Smooth muscle cell (in vitro differentiated cells): ENCODE measurements at regions not wholly inside any gene's neighbourhood (a gene's known extent, or its start where the extent isn't known, plus 50 kb on each side); places are given as distances from the start of the nearest gene placed in this dataset.

Experiments
- DNase-seq: peaks from one replicate; lab custom pipeline; 2025; ENCODE audit not compliant: unreplicated experiment; lab: John Stamatoyannopoulos, UW
- H2AFZ ChIP-seq: fragments of 200-600 bp; sonication (generic); 2 replicates; pipeline ENCODE4 v1.6.0; 2016; ENCODE audit warnings: antibody characterized with exemption, low read depth, mild to moderate bottlenecking
- H3F3A ChIP-seq: fragments of 200-600 bp; sonication (generic); 2 replicates; pipeline ENCODE4 v1.6.0; 2017; ENCODE audit warnings: antibody characterized with exemption, low read depth
- H3K27ac ChIP-seq: fragments of 200-600 bp; sonication (generic); 2 replicates; pipeline ENCODE4 v1.5.1; 2016; ENCODE audit warnings: low read depth, mild to moderate bottlenecking
- H3K27me3 ChIP-seq: fragments of 200-600 bp; sonication (generic); 2 replicates; pipeline ENCODE4 v1.6.1; 2016; ENCODE audit warnings: low read depth, mild to moderate bottlenecking
- H3K36me3 ChIP-seq: fragments of 200-600 bp; sonication (generic); 2 replicates; pipeline ENCODE4 v1.5.1; 2016; ENCODE audit warnings: low read depth
- H3K4me1 ChIP-seq: fragments of 200-600 bp; sonication (generic); 2 replicates; pipeline ENCODE4 v1.5.1; 2016; ENCODE audit warnings: low read depth
- H3K4me2 ChIP-seq: fragments of 200-600 bp; sonication (generic); 2 replicates; pipeline ENCODE4 v1.6.0; 2016; ENCODE audit warnings: mild to moderate bottlenecking
- H3K4me3 ChIP-seq: fragments of 200-600 bp; sonication (generic); 2 replicates; pipeline ENCODE4 v1.5.1; 2016; ENCODE audit warnings: mild to moderate bottlenecking
- H3K79me2 ChIP-seq: fragments of 200-600 bp; sonication (generic); 2 replicates; pipeline ENCODE4 v1.6.0; 2016; ENCODE audit warnings: low read depth, mild to moderate bottlenecking
- H3K9ac ChIP-seq: fragments of 200-600 bp; sonication (generic); 2 replicates; pipeline ENCODE4 v1.6.0; 2016; ENCODE audit warnings: low read depth
- H3K9me3 ChIP-seq: fragments of 200-600 bp; sonication (generic); replicated peaks from 2 replicates; pipeline ENCODE4 v1.5.1; 2016; ENCODE audit warnings: low read depth
- H4K20me1 ChIP-seq: fragments of 200-600 bp; sonication (generic); 2 replicates; pipeline ENCODE4 v1.6.0; 2016; ENCODE audit warnings: low read depth
- CTCF ChIP-seq: fragments of 200-600 bp; sonication (generic); IDR thresholded peaks from 2 replicates; pipeline ENCODE4 v1.5.1; 2017; ENCODE audit warnings: borderline replicate concordance, mild to moderate bottlenecking, antibody characterized with exemption; ENCODE audit not compliant: insufficient read depth, poor library complexity, severe bottlenecking
- WGBS: methylation state at CpG from one replicate; pipeline ENCODE4 v1.1.7; 2016; ENCODE audit warnings: low lambda C conversion rate; 5-methylcytosine and 5-hydroxymethylcytosine counted together

DNA sequence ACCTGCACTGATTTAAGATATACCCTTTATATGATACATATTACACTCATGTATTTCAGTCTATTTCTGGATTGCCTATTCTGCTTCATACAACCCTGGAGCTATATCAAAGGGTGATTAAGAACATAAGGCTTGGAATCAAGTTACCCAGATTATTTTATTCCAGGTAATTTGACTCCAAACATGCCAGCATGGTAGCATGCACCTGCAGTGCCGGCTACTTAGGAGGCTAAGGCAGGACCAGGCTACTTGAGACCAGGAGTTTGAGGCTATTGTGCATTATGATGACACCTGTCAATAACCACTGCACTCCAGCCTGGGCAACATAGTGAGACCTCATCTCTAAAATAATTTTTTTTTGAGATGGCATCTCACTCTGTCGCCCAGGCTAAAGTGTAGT is 50.4 kb upstream of the NEO1 start:
- Histone ChIP-seq H3K4me2 (no peak overlapping the region), H2AFZ (no peak overlapping the region), H3K9ac (no peak overlapping the region), H3K27me3 (peaks cover 24% of the 10 kb centered on the region), H3K4me3 (no peak overlapping the region), H3K27ac (no peak overlapping the region), H3K9me3 (no peaks in the 10 kb centered on the region), H3K36me3 (no peaks in the 10 kb centered on the region), H3K4me1 (no peaks in the 10 kb centered on the region), H3F3A (no peaks in the 10 kb centered on the region), H3K79me2 (no peaks in the 10 kb centered on the region), H4K20me1 (no peaks in the 10 kb centered on the region)
- WGBS = 97% methylated on average over 2 of the region's 2 CpGs
- TF ChIP-seq CTCF = no peak
- DNase-seq = no peak

GRCh38 chr15:73000293-73000692 is 52.0 kb upstream of the NEO1 start:
- no peak overlapping the region for H3K27ac ChIP-seq
- H3K9ac ChIP-seq = no peak overlapping the region
- no peak for DNase-seq
- WGBS = 91% methylated on average over 4 of the region's 4 CpGs
- H3K79me2 ChIP-seq = no peaks in the 10 kb centered on the region
- no peaks in the 10 kb centered on the region for H4K20me1 ChIP-seq
- no peak overlapping the region for H3K4me3 ChIP-seq
- no peak for TF ChIP-seq CTCF
- peaks cover 24% of the 10 kb centered on the region for H3K27me3 ChIP-seq
- H2AFZ ChIP-seq = no peak overlapping the region
- no peak overlapping the region for H3K4me2 ChIP-seq
- H3K9me3 ChIP-seq = no peaks in the 10 kb centered on the region
- H3F3A ChIP-seq = no peaks in the 10 kb centered on the region
- no peaks in the 10 kb centered on the region for H3K36me3 ChIP-seq
- no peaks in the 10 kb centered on the region for H3K4me1 ChIP-seq

DNA sequence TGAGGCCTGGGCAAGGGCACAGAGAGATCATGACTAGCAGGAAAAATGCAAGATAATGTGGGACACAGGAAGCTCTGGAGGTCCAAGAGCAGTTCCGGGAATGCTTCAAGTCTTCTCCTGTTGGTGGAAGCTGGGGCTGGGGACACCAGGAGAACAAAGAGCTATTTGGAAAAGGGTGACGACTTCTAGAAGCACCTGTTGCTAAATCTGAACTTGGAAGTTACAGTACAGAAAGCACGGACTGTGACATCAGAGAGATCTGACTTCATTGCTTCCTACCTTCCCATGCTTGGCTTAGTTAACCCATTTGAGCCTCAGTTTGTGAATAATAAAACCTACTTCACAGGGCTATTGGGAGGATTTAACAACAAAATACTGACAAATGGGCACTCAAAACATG is 52.7 kb upstream of the NEO1 start:
- H3K27me3 ChIP-seq = peaks cover 24% of the 10 kb centered on the region
- H3K4me2 ChIP-seq = no peak overlapping the region
- H3K9ac ChIP-seq = no peak overlapping the region
- H3K4me3 ChIP-seq = no peak overlapping the region
- H3F3A ChIP-seq = no peaks in the 10 kb centered on the region
- no peaks in the 10 kb centered on the region for H3K36me3 ChIP-seq
- H3K79me2 ChIP-seq = no peaks in the 10 kb centered on the region
- DNase-seq = no peak
- H2AFZ ChIP-seq = no peak overlapping the region
- no peaks in the 10 kb centered on the region for H3K4me1 ChIP-seq
- 88% methylated on average over 3 of the region's 3 CpGs for WGBS
- no peaks in the 10 kb centered on the region for H3K9me3 ChIP-seq
- no peak for TF ChIP-seq CTCF
- no peak overlapping the region for H3K27ac ChIP-seq
- no peaks in the 10 kb centered on the region for H4K20me1 ChIP-seq

DNA sequence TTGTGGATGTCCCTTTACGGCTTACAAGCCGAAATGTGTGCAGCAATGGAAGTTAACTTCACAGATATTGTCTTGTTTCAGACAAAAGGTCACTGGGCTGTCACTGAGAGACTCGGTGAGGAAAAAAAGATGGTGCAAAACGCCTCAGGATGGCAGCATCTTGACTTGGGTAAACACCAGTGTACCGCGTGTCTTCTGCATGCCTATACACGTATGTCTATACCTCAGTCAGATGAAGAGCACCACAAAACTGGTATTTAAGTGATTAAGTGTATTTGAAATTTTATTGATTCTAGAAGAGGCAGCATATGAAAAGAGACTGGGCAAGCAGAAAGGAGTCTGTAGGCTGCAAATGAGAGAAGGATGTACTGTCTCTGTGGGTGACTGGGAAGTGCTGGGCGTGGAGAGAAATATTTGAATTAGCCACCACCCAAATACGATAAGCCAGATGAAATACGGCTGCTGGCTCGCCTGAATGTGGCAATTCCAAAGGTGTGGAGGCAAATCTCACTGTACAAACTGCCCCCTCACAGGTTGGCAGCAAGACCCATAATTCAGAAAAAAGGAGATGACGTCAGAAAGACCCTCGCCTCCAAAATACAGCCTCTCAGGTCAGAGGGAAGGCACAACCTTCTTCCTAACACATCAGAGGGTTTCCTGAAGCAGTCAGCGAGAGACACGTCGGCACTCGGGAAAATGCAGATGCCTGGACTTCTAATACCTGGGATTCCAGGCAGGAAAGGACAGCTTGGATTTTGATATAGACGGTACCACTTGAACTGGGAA is 53.4 kb upstream of the NEO1 start:
- Histone ChIP-seq H3K79me2 (no peaks in the 10 kb centered on the region), H3K4me1 (no peaks in the 10 kb centered on the region), H3K4me3 (no peak overlapping the region), H4K20me1 (no peaks in the 10 kb centered on the region), H3K4me2 (no peak overlapping the region), H3K27ac (no peak overlapping the region), H3K9ac (no peak overlapping the region), H3K9me3 (no peaks in the 10 kb centered on the region), H2AFZ (no peak overlapping the region), H3K36me3 (no peaks in the 10 kb centered on the region), H3F3A (no peaks in the 10 kb centered on the region), H3K27me3 (peaks cover 20% of the 10 kb centered on the region)
- WGBS = 93% methylated on average over 18 of the region's 18 CpGs
- DNase-seq = no peak
- no peak for TF ChIP-seq CTCF
